Naive B cell (primary cell): ENCODE measurements at regions not wholly inside any gene's neighbourhood (a gene's known extent, or its start where the extent isn't known, plus 50 kb on each side); places are given as distances from the start of the nearest gene placed in this dataset.

Experiments
- ATAC-seq, 2 donors: fragments of 150-1000 bp; cut with Tn5 transposase; 2 replicates each; pipeline ENCODE4 v1.10.0; 2021; ENCODE audit warnings: low read depth in 2 of 2, mild to moderate bottlenecking in 2 of 2, moderate library complexity in 2 of 2
- DNase-seq: peaks from one replicate; pipeline ENCODE4 v3.0.0; 2022
- H3K27ac Mint-ChIP-seq, 6 donors: one replicate each; pipeline ENCODE4 v1.8.0; 2020 to 2022; ENCODE audit warnings: mild to moderate bottlenecking in 6 of 6, mixed read lengths in 6 of 6, moderate library complexity in 5 of 6, inconsistent platforms in 2 of 6
- H3K27me3 Mint-ChIP-seq, 3 donors: one replicate each; pipeline ENCODE4 v1.8.0; 2021 to 2022; ENCODE audit warnings: mixed read lengths in 3 of 3, mild to moderate bottlenecking in 1 of 3
- H3K36me3 Mint-ChIP-seq, 2 donors: one replicate each; pipeline ENCODE4 v1.8.0; 2020 to 2022; ENCODE audit warnings: mixed read lengths in 2 of 2, inconsistent platforms in 1 of 2, mild to moderate bottlenecking in 1 of 2
- H3K4me1 Mint-ChIP-seq, 3 donors: one replicate each; pipeline ENCODE4 v1.8.0; 2020 to 2022; ENCODE audit warnings: mixed read lengths in 3 of 3, inconsistent platforms in 1 of 3, mild to moderate bottlenecking in 1 of 3, moderate library complexity in 1 of 3
- H3K4me3 Mint-ChIP-seq, 8 donors: one replicate each; pipeline ENCODE4 v1.8.0; 2020 to 2022; ENCODE audit warnings: mild to moderate bottlenecking in 8 of 8, mixed read lengths in 8 of 8, moderate library complexity in 8 of 8, inconsistent platforms in 2 of 8
- H3K9me3 Mint-ChIP-seq, 7 donors: one replicate each; pipeline ENCODE4 v1.8.0; 2020 to 2022; ENCODE audit warnings: mixed read lengths in 7 of 7, mild to moderate bottlenecking in 5 of 7, inconsistent platforms in 2 of 7, moderate library complexity in 1 of 7

- ATAC-seq (no peak), DNase-seq (no peak)
- H3K4me1 Mint-ChIP-seq, result no peaks in the 10 kb centered on the region
- no peak overlapping the region for H3K4me3 Mint-ChIP-seq
- H3K27me3 Mint-ChIP-seq, result no peaks in the 10 kb centered on the region
- H3K36me3 Mint-ChIP-seq, result peaks cover 0 to 8% of the 10 kb centered on the region in 2 donors
- H3K27ac Mint-ChIP-seq, result no peak overlapping the region
- H3K9me3 Mint-ChIP-seq, result peaks cover 1 to 24% (median 7%) of the 10 kb centered on the region in 7 donors
Observed at GRCh38 chr2:122368576-122369243, 613.3 kb downstream of the TSN start.

- H3K36me3 Mint-ChIP-seq, result no peaks in the 10 kb centered on the region
- H3K4me1 Mint-ChIP-seq, result no peaks in the 10 kb centered on the region
- no peak overlapping the region for H3K27ac Mint-ChIP-seq
- peaks cover 3 to 8% (median 6%) of the 10 kb centered on the region in 7 donors for H3K9me3 Mint-ChIP-seq
- ATAC-seq (no peak), DNase-seq (no peak)
- H3K4me3 Mint-ChIP-seq, result no peak overlapping the region
- no peaks in the 10 kb centered on the region for H3K27me3 Mint-ChIP-seq
Observed at GRCh38 chr2:122378521-122378920, 623.1 kb downstream of the TSN start.

GRCh38 chr2:122384768-122385333 lies 629.4 kb downstream of the TSN start:
- Mint-ChIP-seq H3K4me3 (no peak overlapping the region), H3K4me1 (no peaks in the 10 kb centered on the region), H3K9me3 (peaks cover 0 to 20% (median 11%) of the 10 kb centered on the region in 7 donors), H3K27ac (no peak overlapping the region), H3K36me3 (peaks cover 0 to 9% of the 10 kb centered on the region in 2 donors), H3K27me3 (peaks cover 0 to 4% (median 0%) of the 10 kb centered on the region in 3 donors)
- DNase-seq (no peak), ATAC-seq (no peak)

DNA sequence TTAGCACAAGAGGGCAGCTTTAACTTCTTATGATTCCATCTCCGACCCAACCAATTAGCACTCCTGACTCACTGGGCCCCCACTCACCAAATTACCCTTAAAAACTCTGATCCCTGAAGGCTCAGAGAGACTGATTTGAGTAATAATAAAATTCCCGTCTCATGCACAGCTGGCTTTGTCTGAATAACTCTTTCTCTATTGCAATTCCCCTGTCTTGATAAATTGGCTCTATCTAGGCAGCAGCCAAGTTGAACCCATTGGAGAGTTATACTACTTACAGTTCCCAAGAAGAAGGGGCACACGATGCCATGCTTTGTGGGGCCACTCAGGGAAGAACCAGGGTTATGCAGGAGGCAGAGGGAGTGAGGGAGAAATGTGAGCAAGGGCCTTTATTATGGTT lies 632.8 kb downstream of the TSN start:
- peaks cover 0 to 4% (median 0%) of the 10 kb centered on the region in 3 donors for H3K27me3 Mint-ChIP-seq

DNA sequence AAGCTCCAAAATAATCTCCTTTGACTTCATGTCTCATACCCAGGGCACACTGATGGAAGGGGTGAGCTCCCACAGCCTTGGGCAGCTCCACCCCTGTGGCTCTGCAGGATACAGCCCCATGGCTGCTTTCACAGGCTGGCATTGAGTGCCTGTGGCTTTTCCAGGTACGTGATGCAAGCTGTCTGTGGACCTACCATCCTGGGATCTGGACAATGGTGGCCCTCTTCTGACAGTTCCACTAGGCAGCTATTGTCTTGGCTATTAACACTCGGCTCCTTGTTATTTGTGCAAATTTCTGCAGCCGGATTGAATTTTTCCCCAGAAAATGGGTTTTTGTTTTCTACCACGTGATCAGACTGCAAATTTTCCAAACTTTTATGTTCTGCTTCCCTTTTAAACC lies 634.2 kb downstream of the TSN start:
- no peak for ATAC-seq
- DNase-seq, result no peak
- Mint-ChIP-seq H3K4me1 (no peaks in the 10 kb centered on the region), H3K27me3 (peaks cover 0 to 4% (median 0%) of the 10 kb centered on the region in 3 donors), H3K36me3 (peaks cover 0 to 9% of the 10 kb centered on the region in 2 donors), H3K9me3 (peaks cover 0 to 28% (median 7%) of the 10 kb centered on the region in 7 donors), H3K4me3 (no peak overlapping the region), H3K27ac (no peak overlapping the region)

More for the DNA sequence above, 632.8 kb downstream of the TSN start:
- DNase-seq (no peak), ATAC-seq (no peak)
- Mint-ChIP-seq H3K4me3 (no peak overlapping the region), H3K27ac (peak overlapping the region in 1 of 6 donors; percentile 29), H3K36me3 (peaks cover 0 to 9% of the 10 kb centered on the region in 2 donors), H3K9me3 (peaks cover 0 to 28% (median 7%) of the 10 kb centered on the region in 7 donors), H3K4me1 (no peaks in the 10 kb centered on the region)

- Mint-ChIP-seq H3K4me1 (no peaks in the 10 kb centered on the region), H3K4me3 (no peak overlapping the region), H3K36me3 (peaks cover 0 to 9% of the 10 kb centered on the region in 2 donors), H3K9me3 (peaks cover 0 to 28% (median 7%) of the 10 kb centered on the region in 7 donors), H3K27me3 (peaks cover 0 to 4% (median 0%) of the 10 kb centered on the region in 3 donors), H3K27ac (no peak overlapping the region)
- DNase-seq (no peak), ATAC-seq (no peak)
Observed at GRCh38 chr2:122390406-122390805, 635.0 kb downstream of the TSN start.

- DNase-seq (no peak), ATAC-seq (no peak)
- Mint-ChIP-seq H3K9me3 (peaks cover 0 to 28% (median 7%) of the 10 kb centered on the region in 7 donors), H3K4me3 (no peak overlapping the region), H3K4me1 (no peaks in the 10 kb centered on the region), H3K27me3 (no peaks in the 10 kb centered on the region), H3K36me3 (peaks cover 0 to 9% of the 10 kb centered on the region in 2 donors), H3K27ac (no peak overlapping the region)
Observed at GRCh38 chr2:122391726-122392125, 636.3 kb downstream of the TSN start.

DNA sequence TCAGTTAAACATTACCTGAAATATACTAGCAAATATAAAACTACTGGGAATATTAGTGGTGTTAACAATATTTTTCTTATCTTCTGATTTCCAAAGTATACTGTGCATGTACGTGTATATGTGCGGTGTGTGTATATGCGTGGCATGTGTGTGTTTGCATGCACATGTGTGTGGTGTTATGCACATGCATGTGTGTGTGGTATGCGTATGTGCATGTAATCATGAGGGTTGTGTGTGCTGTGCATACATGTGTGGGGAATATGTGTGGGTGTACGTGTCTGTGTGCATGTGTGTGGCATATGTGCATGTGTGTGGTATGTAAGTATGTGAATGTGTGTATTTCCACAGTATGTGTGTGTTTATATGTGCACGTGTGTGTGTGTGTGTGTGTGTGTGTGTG lies 640.2 kb downstream of the TSN start:
- Mint-ChIP-seq H3K4me1 (no peaks in the 10 kb centered on the region), H3K36me3 (no peaks in the 10 kb centered on the region), H3K4me3 (no peak overlapping the region), H3K9me3 (peaks cover 0 to 5% (median 2%) of the 10 kb centered on the region in 7 donors), H3K27ac (no peak overlapping the region), H3K27me3 (no peaks in the 10 kb centered on the region)
- ATAC-seq (no peak), DNase-seq (no peak)

DNA sequence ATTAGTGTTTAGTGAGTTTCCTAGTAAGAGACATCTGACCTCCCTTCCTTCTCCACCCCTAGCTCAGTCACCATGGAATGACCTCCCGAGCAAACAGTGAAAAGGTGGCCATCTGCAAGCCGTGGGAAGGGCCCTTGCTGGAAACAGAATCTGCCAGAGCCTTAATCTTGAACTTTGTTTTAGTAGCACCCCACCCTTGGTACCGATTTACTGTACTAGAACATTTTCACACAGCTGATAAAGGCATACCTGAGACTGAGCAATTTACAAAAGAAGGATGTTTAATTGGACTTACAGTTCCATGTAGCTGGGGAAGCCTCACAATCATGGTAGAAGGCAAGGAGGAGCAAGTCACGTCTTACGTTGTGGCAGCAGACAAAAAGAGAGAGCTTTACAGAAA lies 655.8 kb downstream of the TSN start:
- DNase-seq, result no peak
- Mint-ChIP-seq H3K27ac (no peak overlapping the region), H3K36me3 (no peaks in the 10 kb centered on the region), H3K9me3 (peaks cover 0 to 15% (median 3%) of the 10 kb centered on the region in 7 donors), H3K4me1 (no peaks in the 10 kb centered on the region), H3K27me3 (no peaks in the 10 kb centered on the region), H3K4me3 (no peak overlapping the region)
- no peak for ATAC-seq

DNA sequence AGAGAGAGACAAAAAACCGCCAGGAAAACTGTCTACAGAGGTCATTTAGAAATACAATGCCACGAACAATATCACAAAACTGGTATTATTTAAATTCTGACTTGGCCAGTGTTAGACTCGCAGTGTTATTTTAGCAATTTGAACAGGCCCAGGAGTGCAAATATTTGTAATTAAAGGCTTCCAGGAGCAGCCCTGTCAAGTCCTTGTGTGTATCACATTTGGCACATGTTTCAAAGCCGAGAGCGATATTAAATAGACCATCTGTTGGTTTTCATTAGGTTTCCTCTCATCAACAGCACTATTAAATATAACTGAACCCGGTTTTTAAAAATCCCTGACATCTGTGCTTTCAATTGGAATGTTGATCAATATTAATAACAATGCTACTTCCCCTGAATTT lies 656.9 kb downstream of the TSN start:
- Mint-ChIP-seq H3K9me3 (peaks cover 0 to 12% (median 3%) of the 10 kb centered on the region in 7 donors), H3K36me3 (no peaks in the 10 kb centered on the region), H3K4me3 (no peak overlapping the region), H3K27me3 (no peaks in the 10 kb centered on the region), H3K4me1 (no peaks in the 10 kb centered on the region), H3K27ac (no peak overlapping the region)
- ATAC-seq (no peak), DNase-seq (no peak)

DNA sequence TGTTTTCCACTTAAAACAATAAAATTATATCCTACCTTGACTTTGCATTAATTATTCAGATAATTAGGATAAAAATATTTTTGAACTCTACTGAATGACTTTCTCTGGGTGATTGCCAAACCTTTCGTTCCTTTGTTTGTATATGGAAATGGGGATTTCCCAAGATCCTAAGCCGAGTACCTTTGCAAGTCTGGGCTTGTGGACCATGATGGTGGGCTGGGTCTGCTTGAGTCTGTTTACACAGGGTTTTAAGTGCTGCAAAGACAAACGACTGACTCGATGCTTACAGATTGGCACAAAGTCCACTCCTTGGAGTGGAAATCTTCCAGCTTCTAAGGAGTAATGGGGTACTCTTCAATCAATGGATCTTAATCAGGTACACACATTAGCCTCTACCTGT lies 659.5 kb downstream of the TSN start:
- Mint-ChIP-seq H3K4me1 (no peaks in the 10 kb centered on the region), H3K27ac (no peak overlapping the region), H3K9me3 (peaks cover 0 to 11% (median 3%) of the 10 kb centered on the region in 7 donors), H3K4me3 (no peak overlapping the region), H3K27me3 (no peaks in the 10 kb centered on the region), H3K36me3 (no peaks in the 10 kb centered on the region)
- ATAC-seq, result no peak
- DNase-seq, result no peak

DNA sequence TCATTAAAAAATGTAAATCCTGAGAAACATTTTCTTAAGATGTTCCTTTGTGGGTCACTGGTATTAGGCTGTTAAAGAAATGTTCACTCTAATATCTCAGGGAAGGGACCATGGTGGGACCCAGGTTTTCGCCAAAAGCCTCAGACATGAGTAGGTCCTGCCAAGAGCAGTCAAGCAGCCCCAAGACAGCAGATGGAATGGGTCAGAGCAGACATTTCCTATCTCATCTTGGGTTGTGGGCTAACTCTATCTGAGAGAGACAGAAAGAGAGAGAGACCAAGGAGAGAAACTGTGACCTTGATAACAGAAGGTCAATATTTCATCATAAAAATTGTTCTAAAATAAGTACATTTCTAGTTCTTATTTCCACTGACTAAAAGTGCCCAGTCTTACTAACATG lies 661.7 kb downstream of the TSN start:
- no peaks in the 10 kb centered on the region for H3K36me3 Mint-ChIP-seq
- DNase-seq (no peak), ATAC-seq (no peak)
- H3K27me3 Mint-ChIP-seq, result no peaks in the 10 kb centered on the region
- no peaks in the 10 kb centered on the region for H3K4me1 Mint-ChIP-seq
- no peak overlapping the region for H3K27ac Mint-ChIP-seq
- H3K4me3 Mint-ChIP-seq, result no peak overlapping the region
- H3K9me3 Mint-ChIP-seq, result peaks cover 0 to 9% (median 0%) of the 10 kb centered on the region in 7 donors

DNA sequence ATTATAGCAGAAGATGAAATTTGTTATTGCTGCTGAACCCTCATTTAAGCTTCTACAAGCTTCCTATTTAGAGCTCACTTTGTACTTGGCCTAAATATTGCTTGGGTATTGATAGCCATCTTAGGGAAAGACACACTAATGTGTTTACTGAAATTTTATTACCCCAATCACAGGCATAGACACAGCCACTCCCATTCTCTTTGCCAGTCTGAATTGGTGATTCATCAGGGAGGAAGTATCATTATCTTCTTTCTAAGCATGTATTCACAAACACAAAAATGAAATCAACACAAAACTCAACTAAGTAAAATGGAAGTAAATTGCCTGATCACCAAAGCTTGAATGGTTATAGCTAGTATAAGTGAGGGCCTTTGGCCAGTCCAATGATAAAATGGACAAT lies 666.3 kb downstream of the TSN start:
- Mint-ChIP-seq H3K4me1 (no peaks in the 10 kb centered on the region), H3K9me3 (peaks cover 0 to 10% (median 0%) of the 10 kb centered on the region in 7 donors), H3K27ac (no peak overlapping the region), H3K36me3 (no peaks in the 10 kb centered on the region), H3K4me3 (no peak overlapping the region), H3K27me3 (no peaks in the 10 kb centered on the region)
- ATAC-seq, result no peak
- DNase-seq, result no peak

GRCh38 chr2:122422384-122422991 lies 667.0 kb downstream of the TSN start:
- H3K4me3 Mint-ChIP-seq, result no peak overlapping the region
- H3K4me1 Mint-ChIP-seq, result no peaks in the 10 kb centered on the region
- no peak overlapping the region for H3K27ac Mint-ChIP-seq
- no peaks in the 10 kb centered on the region for H3K36me3 Mint-ChIP-seq
- ATAC-seq, result no peak
- no peak for DNase-seq
- peaks cover 0 to 15% (median 4%) of the 10 kb centered on the region in 7 donors for H3K9me3 Mint-ChIP-seq
- H3K27me3 Mint-ChIP-seq, result no peaks in the 10 kb centered on the region
